Stimulated activated CD4-positive, alpha-beta T cell treated with anti-CD3 and anti-CD28 coated beads, Interleukin-12 subunit alpha, Interleukin-12 subunit beta, amount 100 ng/mL, for 48 hours (primary cell): ENCODE measurements at regions not wholly inside any gene's neighbourhood (a gene's known extent, or its start where the extent isn't known, plus 50 kb on each side); places are given as distances from the start of the nearest gene placed in this dataset.
"Not testable (repeated sequence)": the region's sequence is repeated elsewhere in the genome, so short reads cannot be mapped to it uniquely, and the experiment has no call there.

Experiments
- DNase-seq, 3 donors: peaks; one replicate each; pipeline ENCODE4 v3.0.0-alpha.2; 2020; ENCODE audit warnings: low read depth in 2 of 3, low spot score in 1 of 3

DNA sequence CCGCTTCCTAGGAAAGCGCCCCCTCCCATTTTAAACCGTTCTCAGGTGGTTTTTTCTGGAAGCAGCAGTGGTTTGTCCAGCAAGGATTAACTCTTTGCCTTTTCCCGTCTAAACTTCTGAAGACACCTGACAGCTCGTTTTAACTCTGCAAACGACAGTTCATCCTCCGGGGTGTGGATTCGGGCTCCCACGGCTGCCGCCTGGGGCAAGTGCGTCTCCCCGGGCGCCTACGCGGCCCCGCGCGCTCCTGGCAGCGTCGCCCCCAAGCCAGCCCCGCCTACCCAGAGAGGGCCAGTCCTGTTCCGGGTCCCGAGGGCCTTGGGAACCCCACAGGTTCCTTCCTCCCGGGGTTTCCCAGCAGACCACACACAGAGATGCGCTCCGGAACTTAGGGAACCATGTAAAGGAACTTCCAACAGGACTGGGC, 54.4 kb downstream of the PRR18 start:
- no peak for DNase-seq

DNA sequence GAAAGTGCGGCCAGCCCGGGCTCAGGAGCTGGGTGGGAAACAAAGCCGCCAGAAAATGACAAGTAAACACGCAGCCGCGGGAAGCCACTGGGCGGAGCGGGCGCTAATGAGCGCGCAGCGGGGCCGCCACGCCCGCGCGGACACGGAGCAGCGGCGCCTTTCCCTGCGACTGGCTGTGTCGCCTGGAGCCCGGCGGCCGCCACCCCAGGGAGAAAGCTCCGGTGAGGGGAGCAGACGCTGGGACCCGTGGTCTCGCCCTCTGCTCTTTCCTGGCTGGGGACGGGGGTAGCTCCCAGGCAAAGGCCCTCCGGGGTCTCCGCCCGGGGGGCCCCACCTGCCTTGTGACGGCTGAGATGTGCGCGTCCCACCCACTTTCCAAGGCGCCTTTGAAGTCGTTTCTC, 54.9 kb downstream of the PRR18 start:
- DNase-seq: peak in 1 of 3 donors; percentile 36

DNA sequence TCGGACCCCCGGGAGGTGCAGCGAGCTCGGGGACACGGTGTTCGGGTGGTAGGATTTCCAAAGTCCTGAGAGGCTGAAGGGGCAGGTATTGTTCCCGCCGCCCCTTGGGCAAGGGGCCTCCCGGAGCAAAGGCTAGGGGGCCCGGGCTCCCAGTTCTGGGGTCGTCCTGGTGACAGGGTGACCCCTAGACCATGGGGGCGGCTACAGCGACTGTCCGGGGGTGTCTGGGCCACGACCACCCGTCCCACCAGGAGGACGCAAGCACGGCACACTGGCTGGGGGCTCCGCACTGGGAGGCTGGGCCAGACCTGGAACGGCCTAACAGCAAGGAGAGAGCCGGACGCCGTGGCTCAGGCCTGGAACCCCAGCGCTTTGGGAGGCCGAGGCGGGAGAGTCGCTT, 55.6 kb downstream of the PRR18 start:
- DNase-seq: no peak

DNA sequence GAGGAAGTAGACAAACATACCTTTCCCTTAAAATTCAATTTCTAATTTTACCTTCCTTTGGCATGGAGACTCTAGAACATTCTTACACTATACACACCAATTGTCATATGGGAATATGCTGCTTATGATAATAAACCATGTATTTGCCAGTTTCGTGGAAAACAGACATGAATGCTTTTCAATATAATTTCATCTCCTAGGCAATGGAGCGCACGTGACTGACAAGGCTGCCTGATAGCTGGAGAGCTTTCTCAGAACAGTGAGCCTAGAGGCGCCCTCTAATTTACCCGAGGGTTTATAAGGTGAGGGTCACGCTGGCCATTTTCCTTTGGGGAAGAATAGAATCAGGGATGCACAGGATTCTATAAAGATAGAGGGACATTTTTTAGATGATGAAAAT, 56.5 kb downstream of the PRR18 start:
- no peak for DNase-seq

DNA sequence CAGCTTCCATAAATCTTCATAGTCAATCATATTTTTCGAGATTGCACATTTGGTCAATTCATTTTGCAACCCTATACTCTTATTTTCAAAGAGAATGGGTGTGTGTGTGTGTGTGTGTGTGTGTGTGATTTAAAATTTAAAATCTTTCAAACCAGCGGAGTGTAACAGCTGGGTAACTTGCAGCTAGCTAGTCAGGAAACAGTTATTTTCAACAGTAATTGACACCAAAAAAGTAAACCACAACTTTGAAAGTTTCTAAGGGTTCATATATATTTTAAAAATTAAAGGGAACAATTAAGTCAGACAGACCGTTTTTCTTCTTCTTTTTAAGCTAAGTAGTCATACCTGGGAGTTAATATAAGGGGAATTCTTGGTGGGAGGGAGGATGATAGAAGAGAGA, 57.0 kb downstream of the PRR18 start:
- DNase-seq: no peak

DNA sequence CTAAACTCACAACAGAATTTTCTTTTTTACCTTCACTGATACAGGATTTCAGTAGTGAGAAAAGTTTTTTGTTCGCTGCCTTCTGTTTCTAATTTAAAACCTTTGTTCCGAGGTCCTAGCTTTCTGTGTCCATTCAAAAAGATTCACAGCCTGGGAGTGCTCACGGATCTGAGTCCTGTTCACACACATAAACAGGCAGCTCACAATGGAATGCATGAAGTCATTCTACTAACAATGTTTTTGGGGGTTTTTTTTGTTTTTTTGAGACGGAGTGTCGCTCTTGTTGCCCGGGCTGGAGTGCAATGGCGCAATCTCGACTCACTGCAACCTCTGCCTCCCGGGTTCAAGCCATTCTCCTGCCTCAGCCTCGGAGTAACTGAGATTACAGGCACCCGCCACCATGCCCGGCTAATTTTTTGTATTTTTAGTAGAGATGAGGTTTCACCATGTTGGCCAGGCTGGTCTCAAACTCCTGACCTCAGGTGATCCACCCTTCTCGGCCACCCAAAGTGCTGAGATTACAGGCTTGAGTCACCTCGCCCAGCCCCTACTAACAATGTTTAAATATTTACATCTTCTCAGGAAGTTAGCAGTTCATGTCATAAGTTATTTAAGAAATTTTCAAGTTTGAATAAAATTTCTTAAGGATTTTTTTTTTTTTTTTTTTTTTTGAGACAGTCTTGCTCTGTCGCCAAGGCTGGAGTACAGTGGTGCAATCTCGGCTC, 59.0 kb downstream of the PRR18 start:
- not testable (repeated sequence) for DNase-seq

DNA sequence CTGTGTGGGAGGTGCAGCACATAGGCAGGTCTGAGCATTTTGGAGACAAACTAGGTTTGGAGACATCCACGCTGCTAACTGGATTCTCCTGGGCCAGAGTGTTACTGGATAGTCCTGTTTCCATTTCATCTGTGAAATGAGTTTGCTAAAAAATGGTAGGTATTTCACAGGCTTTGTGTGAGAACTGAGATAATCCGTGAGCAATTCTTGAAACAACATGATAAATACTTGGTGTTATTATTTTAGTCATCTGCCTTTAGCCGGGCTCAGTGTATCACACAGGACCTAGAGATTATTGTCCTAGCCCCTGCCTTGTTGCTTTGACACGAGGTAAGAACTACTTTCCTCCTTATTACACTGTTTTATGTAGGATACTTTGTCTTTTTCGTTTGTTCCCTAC, 63.0 kb downstream of the PRR18 start:
- DNase-seq: no peak

DNA sequence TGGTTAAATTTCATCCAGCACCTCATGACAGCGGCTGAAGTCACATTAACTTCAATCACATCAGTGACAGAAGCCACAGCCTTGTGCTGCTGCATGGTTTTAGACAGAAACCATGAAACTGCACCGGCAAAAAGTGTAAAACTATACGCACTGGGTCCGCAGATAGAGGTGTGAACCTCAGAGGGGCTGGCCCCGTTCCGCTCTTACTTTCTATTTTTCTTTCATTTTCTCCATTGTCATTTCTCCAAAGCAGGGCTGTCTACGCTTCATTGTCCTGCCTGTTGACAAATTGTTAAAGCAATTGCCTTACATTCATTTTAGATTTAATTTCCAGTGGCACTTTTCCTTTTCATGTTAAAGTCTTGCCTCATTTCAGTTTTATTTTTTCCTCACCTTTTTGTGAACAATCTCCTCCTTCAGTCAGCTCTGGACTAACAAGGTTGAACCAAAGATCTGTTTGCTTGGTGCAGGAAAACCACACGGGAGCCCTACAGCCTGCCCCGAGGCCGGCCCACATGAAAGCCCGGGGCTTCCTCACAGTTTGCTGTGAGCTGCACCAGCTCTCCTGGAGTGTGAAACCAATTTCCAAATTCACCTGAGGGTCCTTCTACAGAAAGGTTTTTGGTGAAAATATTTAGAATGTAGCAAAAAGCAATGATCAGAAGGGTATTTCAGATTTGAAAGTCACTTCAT, 63.7 kb downstream of the PRR18 start:
- DNase-seq: no peak

DNA sequence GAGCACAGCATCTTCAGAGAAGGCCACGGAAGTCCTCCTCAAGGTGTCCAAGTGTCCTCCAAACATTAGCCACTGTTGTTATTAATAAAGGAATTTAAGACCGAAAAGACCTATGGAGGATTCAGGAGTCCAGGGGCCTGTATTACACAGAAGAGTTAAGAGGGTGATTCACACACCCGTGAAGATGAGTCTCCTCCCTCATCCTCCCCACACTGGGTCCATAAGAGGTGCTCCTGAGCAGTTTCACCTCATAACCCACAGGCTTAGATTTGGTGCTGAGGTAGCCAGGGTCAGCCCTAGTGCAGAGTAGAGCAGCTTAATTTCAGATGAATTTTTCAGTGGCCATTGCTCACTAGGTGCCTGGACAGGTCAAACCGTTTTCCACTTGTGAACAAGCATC, 65.3 kb downstream of the PRR18 start:
- no peak for DNase-seq

DNA sequence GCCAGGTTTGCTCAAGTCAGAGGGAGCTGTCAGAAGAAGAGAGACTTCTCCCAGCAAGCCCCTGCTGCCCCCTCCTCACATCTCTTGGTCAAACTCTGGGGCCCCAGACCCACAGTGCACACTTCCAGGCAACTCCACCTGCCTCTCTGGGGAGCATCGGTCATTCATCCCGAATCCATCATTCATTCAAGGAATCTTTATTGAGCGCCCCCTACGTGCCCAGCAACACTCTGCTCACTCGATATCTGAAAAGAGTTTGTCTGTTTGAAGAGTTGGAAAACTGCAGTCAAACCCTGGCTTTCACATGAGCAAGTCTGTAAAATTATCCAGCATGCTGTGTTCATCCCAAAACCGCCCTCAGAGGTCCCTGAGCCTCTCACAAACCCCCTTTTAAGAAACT, 66.2 kb downstream of the PRR18 start:
- no peak for DNase-seq

DNA sequence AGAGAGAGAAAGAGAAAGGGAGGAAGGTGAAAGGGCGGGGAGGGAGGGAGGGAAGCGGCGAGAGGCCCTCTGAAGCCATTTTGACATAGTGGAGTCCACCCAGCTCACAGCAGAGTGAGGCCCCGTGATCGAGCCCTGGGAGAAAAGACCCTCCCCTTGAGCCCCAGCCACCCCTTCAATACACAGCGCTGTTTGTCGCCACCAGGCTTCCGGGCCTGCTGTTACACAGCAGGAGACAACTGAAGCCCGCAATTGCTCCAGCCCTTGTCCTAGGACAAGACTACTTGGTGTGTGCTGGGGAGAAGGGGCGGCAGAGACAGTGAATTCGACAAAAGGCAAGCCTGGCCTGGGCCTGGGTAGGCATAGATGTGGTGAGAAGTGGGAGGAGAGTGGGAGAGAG, 67.3 kb downstream of the PRR18 start:
- no peak for DNase-seq

DNA sequence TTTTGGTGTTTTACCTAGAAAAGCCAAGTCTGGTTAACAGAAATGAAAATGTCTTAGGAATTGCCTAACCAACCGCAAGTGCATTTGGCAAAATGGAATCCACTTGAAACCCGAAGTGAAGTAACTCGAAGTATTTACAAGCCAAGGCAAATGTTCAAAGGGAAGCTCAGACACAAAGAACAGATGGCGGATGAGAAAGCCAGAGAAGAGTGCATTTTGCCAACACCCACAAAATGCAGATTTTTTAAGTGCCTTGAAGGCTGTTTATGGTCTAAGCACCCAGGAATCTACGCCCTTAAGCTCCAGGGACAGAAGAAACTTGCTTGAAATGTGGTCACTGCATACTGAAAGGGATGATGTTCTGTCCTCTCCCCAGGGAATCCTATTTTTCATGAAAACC, 70.0 kb upstream of the TBXT start:
- DNase-seq: no peak

DNA sequence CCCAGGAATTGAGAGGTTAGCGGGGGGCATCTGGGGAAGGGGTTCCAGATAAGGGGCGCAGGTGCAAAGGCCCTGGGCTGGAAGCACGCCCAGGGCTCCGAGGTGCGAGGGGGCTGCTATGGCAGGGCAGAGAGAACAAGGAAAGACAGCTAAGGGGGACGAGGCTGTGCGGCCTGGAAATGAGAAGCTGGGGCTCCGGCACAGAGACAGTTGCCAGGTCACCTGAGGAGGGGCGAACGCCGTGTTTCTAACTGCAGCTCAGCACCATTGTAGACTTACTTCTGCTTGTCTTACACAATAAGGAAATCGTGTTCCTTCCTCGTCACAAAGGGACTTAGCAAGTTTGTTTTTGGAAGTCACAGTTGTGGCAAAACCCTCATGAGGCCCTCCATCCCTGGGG, 68.9 kb upstream of the TBXT start:
- DNase-seq: no peak

DNA sequence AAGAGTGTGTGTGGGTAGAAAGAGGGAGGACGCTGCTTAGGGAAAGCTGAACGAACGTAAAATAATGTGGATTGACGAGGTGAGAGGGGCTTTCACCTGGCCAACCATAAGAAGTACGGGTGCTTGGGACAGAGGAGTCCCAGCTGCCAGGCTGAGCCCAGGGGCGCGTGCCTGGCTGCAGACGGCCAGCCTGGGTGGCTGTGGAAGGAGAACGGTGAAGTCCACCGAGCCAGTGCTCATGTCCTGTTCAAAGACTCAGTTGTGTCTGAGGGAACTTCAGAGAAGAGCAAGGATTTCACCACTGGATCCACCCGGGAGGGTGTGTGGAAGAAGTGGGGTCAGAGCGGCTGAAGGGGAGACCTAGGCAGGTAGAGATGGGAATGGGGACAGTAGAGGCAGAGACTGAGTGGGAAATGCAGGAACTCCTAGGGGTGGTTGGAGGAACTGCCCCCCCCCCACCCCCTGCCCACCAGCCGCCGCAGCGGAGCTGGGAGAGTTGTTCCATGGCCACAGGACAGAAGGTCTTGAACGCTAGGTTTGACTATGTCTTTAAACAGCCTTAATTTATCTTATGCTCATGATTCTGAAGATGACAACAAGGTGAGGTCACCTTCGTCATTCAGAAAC, 68.1 kb upstream of the TBXT start:
- DNase-seq: no peak

DNA sequence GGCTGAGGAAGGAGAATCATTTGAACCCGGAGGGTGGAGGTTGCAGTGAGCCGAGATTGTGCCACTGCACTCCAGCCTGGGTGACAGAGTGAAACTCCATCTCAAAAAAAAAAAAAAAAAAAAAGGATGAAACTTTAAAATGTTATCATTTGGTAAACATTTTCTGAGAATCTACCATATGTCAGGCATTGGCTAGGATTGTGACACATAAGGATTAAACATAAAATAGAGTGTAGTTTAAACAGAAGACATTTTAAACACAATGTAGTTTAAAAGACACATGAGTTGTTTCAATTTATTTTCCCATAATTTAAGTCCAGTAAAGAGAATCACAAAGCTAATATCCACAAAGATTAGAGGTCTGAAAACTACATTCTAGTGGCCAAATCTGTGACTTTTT, 63.5 kb upstream of the TBXT start:
- DNase-seq: not testable (repeated sequence)

DNA sequence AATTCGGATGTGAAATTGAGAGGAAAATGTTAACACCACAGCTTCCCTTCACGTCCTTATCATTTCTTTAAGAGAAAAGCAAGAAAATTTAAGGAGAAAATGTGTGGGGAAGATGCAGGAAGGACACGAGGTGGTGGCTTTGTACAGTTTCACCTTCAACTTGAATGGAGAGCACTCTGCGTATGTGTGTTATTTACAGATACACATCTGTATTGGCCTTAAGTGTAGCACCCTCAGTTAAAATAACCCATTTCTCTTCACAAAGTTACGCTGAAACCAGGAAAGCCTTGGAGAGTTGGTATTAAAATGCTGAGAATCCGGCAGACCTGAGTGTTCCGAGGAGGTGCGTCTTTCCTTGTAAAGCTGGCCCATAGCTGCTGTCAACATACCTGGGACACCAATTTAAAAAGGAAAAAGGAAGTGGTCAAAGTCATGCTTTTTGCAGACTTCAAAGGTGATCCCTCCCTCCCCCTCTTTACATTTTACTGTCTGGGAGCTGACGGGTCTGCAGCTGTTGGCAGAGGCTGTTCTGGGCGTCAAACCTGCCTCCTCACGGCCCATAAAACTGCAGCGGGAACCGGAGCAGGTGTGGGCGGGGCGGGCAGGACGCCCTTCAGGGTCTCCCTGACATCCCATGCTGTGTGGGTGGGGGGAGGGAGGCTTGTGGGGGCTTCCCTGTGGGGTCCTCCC, 61.3 kb upstream of the TBXT start:
- no peak for DNase-seq

DNA sequence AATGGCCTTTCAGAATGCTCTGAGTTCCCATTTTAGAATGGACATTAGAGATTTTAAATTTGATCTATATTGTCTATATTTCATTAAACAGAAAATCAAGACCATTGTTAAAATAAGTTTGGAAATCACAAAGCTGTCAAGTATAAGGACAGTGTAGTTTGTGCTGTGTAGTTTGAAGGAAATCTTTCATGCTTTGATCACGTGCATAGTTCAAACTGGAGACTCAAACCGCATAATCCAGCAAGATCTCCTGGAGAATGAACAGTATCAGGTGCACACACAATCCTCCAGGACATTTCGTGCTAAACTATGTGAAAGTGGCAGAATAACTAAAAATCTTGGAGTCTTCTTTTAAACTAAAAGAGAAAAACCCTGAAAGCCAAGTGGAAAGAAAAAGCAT, 60.8 kb upstream of the TBXT start:
- no peak for DNase-seq

DNA sequence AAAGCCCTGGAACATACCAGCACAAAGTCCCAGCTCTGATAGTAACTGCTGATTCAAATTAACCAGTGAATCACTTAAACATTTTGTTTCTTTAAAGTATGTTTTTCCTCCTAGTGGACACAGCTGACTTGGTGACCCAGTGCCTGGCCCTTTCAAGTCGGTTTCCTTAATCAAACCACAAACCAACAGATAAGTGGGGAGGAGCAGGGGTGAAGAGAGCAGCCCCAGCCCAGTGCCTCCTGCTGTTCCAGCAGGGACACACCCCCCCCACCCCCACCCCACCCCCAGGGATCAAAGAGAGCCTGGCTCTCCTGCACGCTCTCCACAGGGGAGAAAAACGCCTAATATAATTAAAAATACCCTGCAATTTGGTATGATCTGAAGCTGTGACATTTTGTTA, 55.4 kb upstream of the TBXT start:
- no peak for DNase-seq

DNA sequence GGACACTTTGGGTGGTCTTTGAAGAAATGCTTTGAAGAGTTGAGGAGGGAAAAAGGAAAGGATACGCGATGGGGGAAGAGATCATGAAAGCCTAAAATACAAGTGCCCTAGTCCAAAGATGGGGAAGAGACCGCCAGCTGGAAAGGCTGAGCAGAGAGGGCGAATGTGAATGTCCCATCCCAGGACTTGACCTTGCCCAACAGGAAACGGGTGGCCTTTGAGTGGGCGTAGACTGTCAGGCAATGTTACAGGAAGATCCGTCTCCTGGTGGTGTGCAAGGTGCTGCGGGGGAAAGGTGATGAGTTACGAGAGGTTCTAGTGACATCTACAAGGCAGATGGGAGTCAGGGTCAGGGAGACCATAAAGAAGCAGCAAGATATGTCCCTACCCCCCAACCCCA, 55.0 kb upstream of the TBXT start:
- DNase-seq: no peak

DNA sequence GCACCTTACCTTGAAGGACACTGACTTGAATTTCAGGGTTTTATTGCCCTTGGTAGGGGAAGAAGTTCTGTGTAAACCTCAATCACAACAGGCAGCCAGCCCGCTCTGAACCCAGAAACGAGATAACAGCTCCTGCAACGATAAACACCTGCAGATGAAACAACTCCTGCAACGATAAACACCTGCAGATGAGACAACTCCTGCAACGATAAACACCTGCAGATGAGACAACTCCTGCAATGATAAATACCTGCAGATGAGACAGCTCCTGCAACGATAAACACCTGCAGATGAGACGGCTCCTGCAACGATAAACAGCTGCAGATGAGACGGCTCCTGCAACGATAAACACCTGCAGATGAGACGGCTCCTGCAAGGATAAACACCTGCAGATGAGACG, 54.0 kb upstream of the TBXT start:
- DNase-seq: no peak

DNA sequence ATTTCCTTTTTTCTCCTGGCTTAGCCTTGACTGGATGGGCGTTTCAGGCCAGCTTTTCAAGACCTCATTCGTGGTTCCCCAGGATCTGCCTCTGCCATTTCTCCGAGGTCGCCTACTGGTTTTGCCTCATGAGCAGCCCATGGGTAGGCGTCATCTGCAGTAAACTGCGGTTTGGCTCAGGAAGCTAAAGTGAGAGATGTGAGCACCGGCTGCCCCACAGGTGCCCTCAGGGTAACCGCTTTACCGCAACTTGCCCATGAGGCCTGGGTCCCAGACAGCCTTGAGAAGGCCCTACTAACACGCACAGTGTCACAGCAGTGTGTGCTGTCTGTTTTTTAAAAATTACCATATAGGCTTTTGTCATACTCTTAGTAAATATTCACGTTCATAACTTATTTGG, 53.4 kb upstream of the TBXT start:
- DNase-seq: peak in 1 of 3 donors; percentile 10
